HG03432 (cell line): ENCODE measurements at regions not wholly inside any gene's neighbourhood (a gene's known extent, or its start where the extent isn't known, plus 50 kb on each side); places are given as distances from the start of the nearest gene placed in this dataset.
"Not testable (repeated sequence)": the region's sequence is repeated elsewhere in the genome, so short reads cannot be mapped to it uniquely, and the experiment has no call there.

Experiments used
- ATAC-seq: cut with Tn5 transposase; IDR thresholded peaks from one replicate; pipeline ENCODE4 v1.9.1; 2021; ENCODE audit warnings: mild to moderate bottlenecking, moderate library complexity; ENCODE audit not compliant: unreplicated experiment

DNA sequence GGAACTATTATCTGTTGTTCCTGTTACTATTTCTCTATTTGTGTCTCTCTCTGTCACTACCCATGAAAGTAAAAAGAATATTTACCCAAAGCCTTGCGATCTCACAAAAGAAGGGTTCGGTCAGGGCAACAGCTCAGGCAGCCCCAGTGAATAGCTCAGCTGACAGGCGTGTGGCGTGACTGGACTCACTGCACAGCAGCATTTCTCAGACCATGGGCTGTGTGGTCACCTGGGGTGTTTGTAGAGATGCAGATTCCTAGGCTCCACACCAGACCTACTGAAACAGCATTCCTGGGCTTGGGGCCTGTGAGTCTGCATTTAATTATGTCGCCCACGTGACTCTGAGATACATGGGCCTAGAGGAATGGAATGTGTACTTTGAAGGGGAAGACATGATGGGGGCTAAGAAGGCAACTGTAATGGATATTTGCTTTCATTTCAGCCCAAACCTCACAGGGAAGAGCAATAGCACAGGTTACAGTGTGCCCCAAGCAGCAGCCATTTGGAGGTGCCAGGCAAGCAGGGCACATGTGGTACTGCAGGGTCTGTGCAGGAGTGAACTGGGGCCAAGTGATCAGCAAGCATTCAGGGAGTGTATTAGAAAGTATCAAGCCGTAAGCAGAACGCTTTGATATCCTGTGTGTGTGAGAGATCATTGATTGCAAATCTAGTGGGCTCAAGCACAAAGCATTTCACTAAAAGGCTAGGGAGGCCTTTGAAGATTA lies 90.4 kb upstream of the RBMS1 start:
- no peak for ATAC-seq

DNA sequence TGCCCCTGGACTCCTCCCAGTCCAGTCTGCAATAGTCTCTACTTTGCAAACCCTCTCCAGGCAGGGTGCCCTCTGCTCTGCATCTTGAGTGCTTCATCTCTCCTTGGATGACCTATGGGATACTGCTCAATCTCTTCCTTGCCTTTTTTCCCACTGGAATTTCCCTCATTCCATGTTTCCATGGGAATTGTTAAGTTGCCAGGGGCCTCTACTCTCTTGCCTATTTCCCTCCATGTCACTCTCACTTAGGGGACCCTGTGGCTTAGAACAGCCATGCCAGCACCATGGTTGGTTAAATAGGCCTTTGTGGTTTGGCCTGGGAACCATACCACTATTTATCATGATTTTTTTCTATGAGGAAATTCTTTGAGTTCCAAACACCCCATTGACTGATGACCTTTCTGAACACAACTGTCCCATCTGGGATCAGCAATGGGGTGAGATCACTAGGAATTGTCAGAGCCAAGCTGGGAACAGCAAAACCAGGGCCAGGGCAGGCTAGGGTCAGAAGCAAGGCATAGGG lies 91.4 kb upstream of the RBMS1 start:
- ATAC-seq, result no peak

DNA sequence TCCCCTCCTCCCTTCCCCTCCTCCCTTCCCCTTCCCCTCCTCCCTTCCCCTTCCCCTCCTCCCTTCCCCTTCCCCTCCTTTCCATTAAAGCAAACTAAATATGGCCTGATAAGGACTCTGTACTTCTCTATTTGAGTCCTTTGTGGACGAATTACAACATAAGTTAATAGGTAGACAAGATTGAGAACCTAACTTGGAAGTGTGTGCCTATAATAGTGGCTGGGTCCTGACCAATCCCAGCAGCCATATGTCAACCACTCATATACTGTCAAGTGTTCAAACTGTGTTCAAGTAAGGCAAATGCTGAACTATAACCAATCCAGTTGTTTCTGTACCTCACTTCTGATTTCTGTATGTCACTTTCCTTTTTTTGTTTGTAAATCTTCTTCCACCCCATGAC lies 97.1 kb upstream of the RBMS1 start:
- ATAC-seq, result no peak

DNA sequence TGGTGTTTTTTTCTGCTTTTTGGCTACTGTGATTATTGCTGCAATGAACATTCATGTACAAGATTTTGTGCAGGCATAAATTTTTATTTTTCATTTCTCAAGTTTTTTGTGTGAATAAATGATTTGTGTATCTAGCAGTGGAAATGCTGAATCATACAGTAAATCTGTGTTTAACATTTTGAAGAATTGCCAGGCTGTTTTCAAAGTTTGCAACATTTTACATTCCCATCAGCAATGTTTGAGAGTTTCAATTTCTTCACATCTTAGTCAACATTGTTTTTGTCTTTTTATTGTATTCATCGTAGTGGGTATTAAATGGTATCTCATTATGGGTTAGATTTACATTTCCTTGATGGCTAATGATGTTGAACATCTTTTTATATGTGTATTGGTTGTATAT lies 98.8 kb upstream of the RBMS1 start:
- ATAC-seq, result no peak

DNA sequence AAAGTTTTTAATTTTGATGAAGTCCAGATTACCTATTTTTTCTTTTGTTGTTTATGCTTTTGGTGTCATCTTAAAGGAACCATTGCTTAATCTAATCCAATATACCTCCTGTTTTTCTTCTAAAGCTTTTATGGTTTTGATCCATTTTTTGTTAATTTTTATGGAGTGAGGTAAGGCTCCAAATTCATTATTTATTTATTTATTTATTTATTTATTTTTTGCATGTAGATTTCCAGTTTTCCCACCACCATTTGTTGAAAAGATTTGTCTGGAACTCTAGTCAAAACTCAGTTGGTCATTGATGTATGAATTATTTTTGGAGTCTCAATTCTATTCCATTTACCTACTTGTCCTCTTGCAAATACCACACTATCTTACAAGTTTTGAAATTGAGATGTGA lies 99.4 kb upstream of the RBMS1 start:
- ATAC-seq, result no peak

DNA sequence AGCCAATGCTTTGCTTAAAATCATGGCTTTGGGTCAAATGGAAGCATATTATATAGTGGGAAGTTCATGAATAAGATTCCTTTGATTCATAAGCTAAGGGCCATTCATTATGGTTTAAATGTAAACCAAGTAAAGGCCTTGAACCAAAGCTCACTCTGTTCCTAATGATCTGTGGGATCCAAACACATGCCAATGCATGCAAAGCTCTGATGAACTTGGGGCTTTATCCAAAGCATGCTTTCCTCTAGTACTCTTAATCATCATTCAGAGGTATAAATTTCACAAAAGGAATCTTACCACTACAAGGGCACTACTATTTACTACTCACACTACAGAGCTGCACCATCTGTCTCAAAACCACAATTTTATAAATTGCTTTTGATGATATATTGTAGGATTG lies 102.8 kb upstream of the RBMS1 start:
- ATAC-seq, result no peak

DNA sequence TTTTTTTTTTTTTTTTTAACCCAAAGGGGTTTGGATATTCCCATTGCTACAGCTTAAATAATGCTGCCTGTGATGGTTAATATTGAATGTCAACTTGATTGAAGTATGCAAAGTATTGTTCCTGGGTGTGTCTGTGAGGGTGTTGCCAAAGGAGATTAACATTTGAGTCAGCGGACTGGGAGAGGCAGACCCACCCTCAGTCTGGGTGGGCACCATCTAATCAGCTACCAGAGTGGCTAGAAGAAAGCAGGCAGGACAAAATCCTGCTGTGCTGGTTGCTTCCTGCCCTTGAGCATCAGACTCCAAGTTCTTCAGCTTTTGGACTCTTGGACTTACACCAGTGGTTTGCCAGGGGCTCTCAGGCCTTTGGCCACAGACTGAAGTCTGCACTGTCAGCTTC lies 106.8 kb upstream of the RBMS1 start:
- not testable (repeated sequence) for ATAC-seq

DNA sequence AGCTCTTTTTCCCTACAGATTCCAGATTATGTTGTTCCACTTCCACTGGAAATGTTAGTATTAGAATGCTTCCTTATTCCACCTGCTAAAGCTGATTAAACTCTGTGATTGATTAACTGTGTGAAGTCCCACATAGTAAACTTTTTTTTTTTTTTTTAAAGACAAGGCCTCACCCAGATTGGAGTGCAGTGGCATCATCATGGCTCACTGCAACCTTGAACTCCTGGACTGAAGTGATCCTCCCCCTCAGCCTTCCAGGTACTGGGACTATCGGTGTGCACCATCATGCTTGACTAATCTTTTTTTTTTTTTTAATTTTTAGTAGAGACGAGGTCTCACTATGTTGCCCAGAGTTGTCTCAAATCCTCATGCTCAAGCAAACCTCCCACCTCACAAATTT lies 108.5 kb upstream of the RBMS1 start:
- no peak for ATAC-seq

DNA sequence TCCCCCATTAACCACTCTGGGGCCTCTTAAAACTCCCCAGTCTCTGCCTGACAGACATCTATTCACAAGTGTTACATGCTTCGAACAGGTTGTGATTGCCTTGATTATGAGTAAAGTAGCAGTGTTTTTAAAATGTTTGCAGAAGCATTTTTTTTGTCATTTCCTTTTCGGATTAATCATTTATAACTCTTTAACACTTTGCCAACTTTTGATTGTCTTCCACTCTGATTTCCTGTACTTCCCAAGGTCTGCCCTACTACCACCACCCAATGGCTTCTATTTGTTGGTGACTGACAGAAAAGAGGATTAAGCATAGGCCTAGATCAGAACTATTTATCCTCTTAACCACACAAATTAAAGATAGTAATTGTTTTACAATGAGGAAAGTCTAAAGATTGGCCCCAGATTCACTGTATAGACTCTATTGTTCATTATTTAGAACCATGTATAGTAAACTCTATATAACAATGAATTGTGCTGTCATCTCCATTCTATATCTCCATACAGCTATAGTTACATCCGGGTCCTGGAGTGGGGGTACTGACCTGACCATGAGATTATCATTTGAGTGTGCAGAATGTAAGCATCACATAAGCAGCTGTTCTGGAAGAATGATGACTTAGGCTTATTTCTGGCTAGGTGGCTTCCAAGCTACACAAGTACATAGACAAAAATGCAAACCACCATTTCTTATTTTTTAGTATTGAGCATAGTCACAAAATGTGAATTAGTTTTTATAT lies 110.3 kb upstream of the RBMS1 start:
- ATAC-seq, result no peak

DNA sequence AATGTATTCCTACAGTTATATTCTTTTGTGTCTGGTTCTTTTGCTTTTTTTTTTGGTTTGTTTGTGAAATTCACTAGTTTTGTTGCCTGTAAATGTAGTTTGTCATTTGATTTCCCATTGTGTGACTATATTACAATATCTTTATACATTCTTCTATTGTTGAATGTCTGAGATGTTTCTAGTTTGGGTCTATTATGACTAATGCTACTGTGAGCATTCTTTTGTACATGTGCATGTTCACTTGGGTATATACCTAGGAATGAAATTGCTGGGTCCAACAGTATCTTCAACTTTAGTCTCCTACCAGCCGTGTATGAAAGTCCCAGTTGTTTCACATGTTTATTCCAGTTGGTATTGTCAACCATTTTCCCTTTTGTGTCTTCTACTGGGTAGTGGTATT lies 112.7 kb upstream of the RBMS1 start:
- no peak for ATAC-seq

DNA sequence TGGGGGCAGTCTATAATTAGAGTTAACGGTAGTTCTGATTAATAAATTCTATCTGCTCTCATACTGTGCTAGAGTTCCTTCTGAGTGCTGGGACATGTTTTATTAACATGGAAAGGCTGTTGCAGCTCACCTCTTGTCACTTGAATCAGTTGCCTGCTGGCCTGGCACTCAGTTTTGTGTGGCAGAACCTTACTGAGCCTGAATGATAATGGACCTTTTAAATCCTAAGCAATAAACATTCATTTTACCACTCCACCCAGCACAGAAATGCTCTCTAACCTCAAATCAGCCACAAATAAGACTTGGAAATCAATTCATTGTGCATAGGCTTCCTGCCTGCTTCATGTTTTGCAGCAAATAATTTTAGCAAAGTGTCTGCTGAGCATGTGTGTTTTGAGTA lies 115.0 kb upstream of the RBMS1 start:
- no peak for ATAC-seq

DNA sequence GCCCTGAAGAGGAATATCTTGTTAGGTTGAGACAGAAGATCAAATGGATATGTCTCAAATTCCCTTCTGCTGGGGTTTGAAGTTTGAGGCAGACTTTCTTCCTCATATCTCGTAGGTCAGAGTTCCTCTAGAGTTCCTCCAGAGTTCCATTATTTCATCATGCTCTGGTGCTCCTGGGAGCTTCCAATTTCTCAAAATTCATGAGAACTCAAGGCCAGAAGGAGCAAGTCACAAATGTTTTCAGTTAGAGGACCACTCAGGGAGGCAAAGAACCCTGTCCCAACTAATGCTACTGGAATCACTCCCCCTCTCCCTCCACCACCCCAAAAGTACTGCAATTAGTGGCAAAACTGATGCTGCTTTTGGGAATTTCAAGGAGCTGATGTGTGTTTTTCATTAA lies 115.7 kb upstream of the RBMS1 start:
- no peak for ATAC-seq

DNA sequence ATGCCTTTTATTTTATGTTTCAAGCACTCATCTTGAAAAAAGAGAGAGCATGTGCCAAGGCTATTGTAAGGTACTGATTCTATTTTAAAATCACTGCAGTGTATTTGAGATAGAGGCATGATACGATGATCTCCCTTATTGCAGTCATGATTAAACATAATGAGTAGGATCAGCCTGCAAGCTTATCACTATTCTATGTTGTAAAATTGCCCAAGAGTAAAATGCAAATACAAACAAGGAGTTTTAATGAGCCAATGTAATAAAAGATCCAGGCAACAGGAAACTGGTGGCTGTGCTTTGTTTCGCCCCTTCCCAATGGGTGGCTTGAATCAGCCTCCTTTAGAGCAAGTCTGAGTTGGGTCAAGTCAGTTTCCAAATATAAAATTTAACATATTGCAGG lies 116.4 kb upstream of the RBMS1 start:
- ATAC-seq, result no peak

DNA sequence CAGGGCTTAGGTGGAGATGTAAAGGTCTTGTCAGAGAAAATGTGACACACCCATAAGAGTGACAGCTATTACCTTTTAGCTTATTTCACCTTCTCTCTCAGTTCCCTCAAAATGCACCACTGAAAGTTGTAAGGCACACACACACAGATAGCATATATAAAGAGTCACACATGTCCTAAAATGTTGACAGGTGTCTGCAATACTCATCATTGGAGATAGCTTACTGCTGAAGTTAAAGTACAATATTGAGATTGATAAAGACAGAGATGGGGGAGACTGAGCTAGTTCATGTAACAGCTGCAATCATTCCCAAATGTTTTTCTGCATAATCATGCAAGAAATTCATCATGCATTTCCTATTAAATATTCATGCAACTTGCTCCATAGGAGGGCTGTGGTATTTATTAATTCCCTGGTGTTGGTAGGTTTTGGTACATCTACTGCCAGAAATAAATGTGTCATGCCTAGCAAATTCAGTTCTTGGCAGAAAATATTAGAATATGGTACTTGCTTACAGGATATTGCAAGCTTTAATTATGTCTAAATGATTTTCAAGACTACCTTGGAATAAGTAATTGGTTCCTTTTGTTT lies 118.8 kb upstream of the RBMS1 start:
- ATAC-seq, result no peak

DNA sequence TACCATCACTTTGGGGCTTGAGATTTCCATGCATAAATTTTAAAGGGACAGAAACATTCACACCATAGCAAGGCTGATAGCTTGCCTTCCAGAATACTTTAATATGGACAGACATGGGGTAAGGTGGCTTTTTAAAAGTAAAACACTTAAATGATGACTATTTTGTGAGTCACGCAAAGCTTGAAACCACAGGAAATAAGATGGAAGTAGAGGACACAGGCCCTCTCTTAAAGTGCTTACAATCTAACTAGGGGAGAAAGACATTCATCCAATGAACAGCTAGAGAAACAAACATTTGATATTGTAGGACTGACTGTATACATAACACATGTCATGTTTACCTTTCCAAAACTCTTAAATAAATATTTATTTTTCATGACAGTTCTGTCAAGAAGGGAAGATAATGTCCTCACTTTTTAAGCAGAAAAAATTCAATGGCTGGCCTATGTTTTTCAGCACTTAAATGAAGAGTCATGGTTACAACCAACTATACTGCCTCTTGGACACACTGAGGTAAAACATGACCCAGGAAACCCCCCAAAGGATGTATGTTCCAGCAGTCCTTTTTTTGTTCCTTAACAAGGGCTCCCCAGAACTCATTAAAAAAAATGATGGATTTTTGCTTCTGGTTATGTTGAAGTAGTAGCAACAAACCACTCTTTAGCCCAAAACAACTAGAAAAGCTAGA lies 120.0 kb upstream of the RBMS1 start:
- ATAC-seq, result no peak

DNA sequence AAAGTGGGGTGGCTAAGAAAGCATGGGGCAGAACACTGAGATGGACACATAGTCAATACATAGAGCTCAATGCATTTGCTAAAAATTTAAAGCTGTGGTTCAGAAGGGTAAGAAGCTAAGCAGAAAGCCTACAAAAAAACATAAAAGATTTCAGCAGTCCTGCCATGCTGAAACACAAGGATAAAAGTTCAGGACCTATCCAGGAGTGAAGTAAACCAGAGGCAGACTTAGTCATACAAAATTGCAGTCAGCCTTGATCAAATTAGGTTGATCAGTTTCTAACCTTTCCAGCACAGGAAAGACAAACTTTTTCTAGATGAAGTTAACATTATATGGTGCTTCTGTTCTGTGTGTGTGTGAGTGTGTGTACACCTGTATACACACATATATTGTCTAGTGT lies 120.8 kb upstream of the RBMS1 start:
- ATAC-seq, result no peak

DNA sequence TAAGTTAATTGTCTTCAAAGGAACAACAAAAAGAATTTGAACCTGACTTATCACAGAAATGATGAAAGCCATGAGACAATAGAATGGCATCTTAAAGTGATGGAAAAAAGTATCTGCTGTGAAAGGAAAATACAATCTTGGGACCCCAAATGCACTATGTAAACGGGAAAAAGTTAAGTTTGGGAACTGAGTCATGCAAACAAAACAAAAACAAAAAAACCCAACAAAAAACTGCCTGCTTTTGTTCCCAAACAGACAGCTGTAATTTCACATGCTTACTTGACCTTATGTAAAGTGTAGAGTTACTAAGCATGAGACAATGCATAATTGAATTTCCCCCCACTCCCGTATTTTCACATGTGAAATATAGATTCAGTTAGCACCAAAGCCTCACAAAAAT lies 122.1 kb upstream of the RBMS1 start:
- ATAC-seq, result no peak

DNA sequence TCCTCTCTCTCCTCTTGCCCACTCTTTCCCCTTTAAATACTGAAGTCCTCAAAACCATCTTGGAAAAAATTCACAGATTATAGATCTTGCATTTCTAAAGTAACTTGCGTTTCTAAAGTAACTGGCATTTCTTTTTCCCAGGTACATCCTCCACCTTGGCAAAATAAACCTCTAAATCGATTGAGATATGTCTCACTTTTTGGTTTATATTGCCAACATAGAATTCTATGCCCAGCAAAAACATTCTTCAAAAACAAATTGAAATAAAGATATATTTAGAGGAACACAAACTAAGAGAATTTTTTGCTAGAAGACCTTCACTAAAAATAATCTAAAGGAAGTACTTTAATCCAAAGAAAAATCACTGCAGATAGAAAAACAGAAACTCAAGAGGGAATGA lies 122.5 kb upstream of the RBMS1 start:
- ATAC-seq, result no peak

DNA sequence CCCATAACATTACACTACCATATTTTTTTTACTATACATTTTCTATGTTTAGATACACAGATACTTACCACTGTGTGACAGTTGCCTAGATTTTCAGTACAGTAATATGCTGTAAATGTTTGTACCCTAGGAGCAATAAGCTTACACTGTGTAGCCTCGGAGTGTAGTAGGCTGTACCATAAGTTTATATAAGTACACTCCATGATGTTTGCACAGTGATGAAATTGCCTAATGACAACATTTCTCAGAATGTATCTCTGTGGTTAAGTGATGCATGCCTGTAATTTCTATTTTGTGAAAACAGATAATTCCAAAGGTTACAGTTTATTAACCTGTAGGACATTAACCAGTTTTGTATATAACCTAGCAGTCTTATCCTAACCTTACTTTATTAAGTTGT lies 128.1 kb upstream of the RBMS1 start:
- no peak for ATAC-seq

DNA sequence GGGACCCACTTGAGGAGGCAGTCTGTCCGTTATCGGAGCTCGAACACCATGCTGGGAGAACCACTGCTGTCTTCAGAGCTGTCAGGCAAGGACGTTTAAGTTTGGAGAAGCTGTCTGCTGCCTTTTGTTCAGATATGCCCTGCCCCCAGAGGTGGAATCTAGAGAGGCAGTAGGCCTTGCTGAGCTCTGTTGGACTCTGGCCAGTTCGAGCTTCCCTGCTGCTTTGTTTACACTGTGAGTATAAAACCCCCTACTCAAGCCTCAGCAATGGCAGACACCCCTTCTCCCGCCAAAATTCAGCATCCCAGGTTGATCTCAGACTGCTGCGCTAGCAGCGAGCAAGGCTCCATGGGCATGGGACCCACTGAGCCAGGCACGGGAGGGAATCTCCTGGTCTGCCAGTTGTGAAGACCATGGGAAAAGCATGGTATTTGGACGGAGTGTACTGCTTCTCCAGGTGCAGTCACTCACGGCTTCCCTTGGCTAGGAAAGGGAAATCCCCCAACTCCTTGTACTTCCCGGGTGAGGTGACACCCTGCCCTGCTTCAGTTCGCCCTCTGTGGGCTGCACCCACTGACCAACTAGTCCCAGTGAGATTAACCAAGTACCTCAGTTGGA lies 134.5 kb upstream of the RBMS1 start:
- not testable (repeated sequence) for ATAC-seq

DNA sequence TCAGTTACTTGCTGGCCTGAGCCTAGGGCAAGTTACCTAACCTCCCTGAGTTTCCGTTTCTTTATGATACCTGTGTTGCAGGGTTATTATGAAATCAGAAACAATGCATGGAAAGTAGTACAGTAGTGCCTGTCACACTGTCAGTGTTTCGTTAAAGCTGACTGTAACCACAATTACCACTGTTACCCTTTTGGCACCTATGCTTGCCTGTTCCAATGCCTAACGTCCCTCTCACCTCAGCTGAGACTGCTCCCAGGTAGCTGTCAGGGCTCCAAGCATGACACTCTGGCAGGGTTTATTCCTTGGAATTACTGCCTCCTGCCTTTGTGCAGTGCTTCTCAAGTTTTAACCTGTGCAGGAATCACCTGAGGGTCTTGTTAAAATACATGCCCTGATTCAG lies 135.2 kb upstream of the RBMS1 start:
- no peak for ATAC-seq
